DOHH2 (cell line): ENCODE measurements at regions not wholly inside any gene's neighbourhood (a gene's known extent, or its start where the extent isn't known, plus 50 kb on each side); places are given as distances from the start of the nearest gene placed in this dataset.
"Not testable (repeated sequence)": the region's sequence is repeated elsewhere in the genome, so short reads cannot be mapped to it uniquely, and the experiment has no call there.

Experiments
- H3F3A ChIP-seq: fragments of 200-600 bp; sonication (generic), shearing (Covaris generic); 2 replicates; pipeline ENCODE4 v1.6.0; 2016; ENCODE audit warnings: antibody characterized with exemption, mild to moderate bottlenecking; ENCODE audit not compliant: control insufficient read depth, insufficient read depth
- H3K27ac ChIP-seq: fragments of 200-600 bp; sonication (generic); 2 replicates; pipeline ENCODE4 v1.5.1; 2014; ENCODE audit warnings: low read depth, mild to moderate bottlenecking, low read length, moderate library complexity
- H3K27me3 ChIP-seq: fragments of 200-600 bp; sonication (generic); 2 replicates; pipeline ENCODE4 v1.6.1; 2014; ENCODE audit warnings: mild to moderate bottlenecking, low read length, mixed read lengths; ENCODE audit not compliant: control insufficient read depth
- H3K36me3 ChIP-seq: fragments of 200-600 bp; sonication (generic); 2 replicates; pipeline ENCODE4 v1.6.1; 2014; ENCODE audit warnings: mild to moderate bottlenecking, low read length, moderate library complexity, mixed read lengths; ENCODE audit not compliant: control insufficient read depth
- H3K4me1 ChIP-seq: fragments of 200-600 bp; sonication (generic); 2 replicates; pipeline ENCODE4 v1.6.1; 2014; ENCODE audit warnings: mild to moderate bottlenecking, low read length, mixed read lengths; ENCODE audit not compliant: control insufficient read depth
- H3K4me2 ChIP-seq: fragments of 200-600 bp; sonication (generic); 2 replicates; pipeline ENCODE4 v1.6.0; 2014; ENCODE audit warnings: mild to moderate bottlenecking, low read length, moderate library complexity
- H3K4me3 ChIP-seq: fragments of 200-600 bp; sonication (generic); 2 replicates; pipeline ENCODE4 v1.5.1; 2014; ENCODE audit warnings: mild to moderate bottlenecking, low read length, mixed read lengths
- H3K79me2 ChIP-seq: fragments of 200-600 bp; sonication (generic); 2 replicates; pipeline ENCODE4 v1.6.1; 2014; ENCODE audit warnings: mild to moderate bottlenecking, low read length, mixed read lengths; ENCODE audit not compliant: control insufficient read depth
- H3K9me2 ChIP-seq: fragments of 200-600 bp; sonication (generic); replicated peaks from 2 replicates; pipeline ENCODE4 v1.6.1; 2014; ENCODE audit warnings: mild to moderate bottlenecking, low read length, mixed read lengths; ENCODE audit not compliant: control insufficient read depth
- H3K9me3 ChIP-seq: fragments of 200-600 bp; sonication (generic); 2 replicates; pipeline ENCODE4 v1.6.1; 2014; ENCODE audit warnings: antibody characterized with exemption, low read length, mixed read lengths; ENCODE audit not compliant: control insufficient read depth, insufficient read depth
- H4K20me1 ChIP-seq: fragments of 200-600 bp; sonication (generic); 2 replicates; pipeline ENCODE4 v1.6.0; 2014; ENCODE audit warnings: low read depth, mild to moderate bottlenecking, antibody characterized with exemption, low read length, moderate library complexity; ENCODE audit not compliant: control insufficient read depth, insufficient read depth
- EZH2phosphoT487 ChIP-seq: fragments of 200-600 bp; sonication (generic); IDR thresholded peaks from 2 replicates; pipeline ENCODE4 v1.6.1; 2017; ENCODE audit warnings: borderline replicate concordance, mild to moderate bottlenecking, antibody characterized with exemption, low read length, moderate library complexity, mixed read lengths
- TF ChIP-seq, protein P1 (sequence below): fragments of 200-600 bp; sonication (generic); IDR thresholded peaks from one replicate; pipeline ENCODE4 v1.5.1; 2014; ENCODE audit warnings: antibody characterized with exemption, mild to moderate bottlenecking, low read depth, low read length; ENCODE audit not compliant: poor library complexity, severe bottlenecking

DNA sequence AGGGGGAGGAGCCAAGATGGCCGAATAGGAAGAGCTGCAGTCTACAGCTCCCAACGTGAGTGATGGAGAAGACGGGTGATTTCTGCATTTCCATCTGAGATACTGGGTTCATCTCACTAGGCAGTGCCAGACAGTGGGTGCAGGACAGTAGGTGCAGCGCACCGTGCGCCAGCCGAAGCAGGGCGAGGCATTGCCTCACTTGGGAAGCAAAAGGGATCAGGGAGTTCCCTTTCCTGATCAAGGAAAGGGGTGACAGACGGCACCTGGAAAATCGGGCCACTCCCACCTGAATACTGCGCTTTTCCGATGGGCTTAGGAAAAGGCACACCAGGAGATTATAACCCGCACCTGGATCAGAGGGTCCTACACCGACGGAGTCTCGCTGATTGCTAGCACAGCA, 121.1 kb upstream of the SESTD1 start:
- H3K4me3 ChIP-seq: not testable (repeated sequence)

DNA sequence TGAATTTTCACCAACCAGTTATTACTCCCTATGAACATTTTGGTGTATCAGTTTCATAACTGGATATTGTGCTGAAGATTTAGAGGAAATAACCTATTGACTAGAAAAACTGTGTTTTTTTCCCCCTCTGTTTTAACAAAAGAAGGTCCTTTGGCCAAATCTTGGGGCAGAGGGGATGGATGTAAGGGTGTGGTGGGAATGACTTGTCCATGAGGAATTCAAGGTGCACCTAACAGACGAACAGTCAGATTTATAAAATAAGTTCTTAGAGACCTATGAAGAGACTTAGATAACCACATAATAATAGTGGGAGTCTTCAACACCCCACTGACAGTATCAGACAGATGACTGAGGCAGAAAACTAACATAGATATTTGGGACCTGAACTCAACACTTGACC, 119.3 kb upstream of the SESTD1 start:
- no peaks in the 10 kb centered on the region for H3K9me2 ChIP-seq
- no peaks in the 10 kb centered on the region for H3K9me3 ChIP-seq
- TF ChIP-seq, protein P1, sequence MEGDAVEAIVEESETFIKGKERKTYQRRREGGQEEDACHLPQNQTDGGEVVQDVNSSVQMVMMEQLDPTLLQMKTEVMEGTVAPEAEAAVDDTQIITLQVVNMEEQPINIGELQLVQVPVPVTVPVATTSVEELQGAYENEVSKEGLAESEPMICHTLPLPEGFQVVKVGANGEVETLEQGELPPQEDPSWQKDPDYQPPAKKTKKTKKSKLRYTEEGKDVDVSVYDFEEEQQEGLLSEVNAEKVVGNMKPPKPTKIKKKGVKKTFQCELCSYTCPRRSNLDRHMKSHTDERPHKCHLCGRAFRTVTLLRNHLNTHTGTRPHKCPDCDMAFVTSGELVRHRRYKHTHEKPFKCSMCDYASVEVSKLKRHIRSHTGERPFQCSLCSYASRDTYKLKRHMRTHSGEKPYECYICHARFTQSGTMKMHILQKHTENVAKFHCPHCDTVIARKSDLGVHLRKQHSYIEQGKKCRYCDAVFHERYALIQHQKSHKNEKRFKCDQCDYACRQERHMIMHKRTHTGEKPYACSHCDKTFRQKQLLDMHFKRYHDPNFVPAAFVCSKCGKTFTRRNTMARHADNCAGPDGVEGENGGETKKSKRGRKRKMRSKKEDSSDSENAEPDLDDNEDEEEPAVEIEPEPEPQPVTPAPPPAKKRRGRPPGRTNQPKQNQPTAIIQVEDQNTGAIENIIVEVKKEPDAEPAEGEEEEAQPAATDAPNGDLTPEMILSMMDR: no peak
- no peak for TF ChIP-seq EZH2phosphoT487
- H3K27ac ChIP-seq: no peak overlapping the region
- H3F3A ChIP-seq: no peaks in the 10 kb centered on the region
- H3K27me3 ChIP-seq: no peaks in the 10 kb centered on the region
- no peak overlapping the region for H3K4me2 ChIP-seq
- no peak overlapping the region for H3K4me3 ChIP-seq
- no peaks in the 10 kb centered on the region for H3K4me1 ChIP-seq
- no peaks in the 10 kb centered on the region for H3K36me3 ChIP-seq
- H4K20me1 ChIP-seq: no peaks in the 10 kb centered on the region
- H3K79me2 ChIP-seq: no peaks in the 10 kb centered on the region

More for the DNA sequence above, 121.1 kb upstream of the SESTD1 start:
- H3K36me3 ChIP-seq, H3K9me3 ChIP-seq, H3K27ac ChIP-seq, H3K79me2 ChIP-seq, H3K27me3 ChIP-seq, H3K9me2 ChIP-seq, H3F3A ChIP-seq, H3K4me1 ChIP-seq, H3K4me2 ChIP-seq, H4K20me1 ChIP-seq: not testable (repeated sequence)

DNA sequence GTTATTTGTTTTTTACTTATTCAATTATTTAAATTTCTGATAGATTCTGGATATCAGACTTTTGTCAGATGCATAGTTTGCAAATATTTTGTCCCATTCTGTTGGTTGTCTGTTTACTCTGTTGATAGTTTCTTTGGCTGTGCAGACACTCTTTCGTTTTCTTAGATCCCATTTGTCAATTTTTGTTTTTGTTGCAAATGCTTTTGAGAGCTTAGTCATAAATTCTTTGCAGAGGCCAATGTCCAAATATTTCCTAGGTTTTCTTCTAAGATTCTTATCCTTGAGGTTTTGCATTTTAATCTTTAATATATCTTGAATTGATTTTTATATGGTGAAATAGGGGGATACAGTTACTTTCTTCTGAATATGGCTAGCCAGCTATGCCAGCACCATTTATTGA, 112.7 kb upstream of the SESTD1 start:
- Histone ChIP-seq H3K79me2 (no peaks in the 10 kb centered on the region), H3K27ac (no peak overlapping the region), H3F3A (no peaks in the 10 kb centered on the region), H3K27me3 (no peaks in the 10 kb centered on the region), H3K9me3 (no peaks in the 10 kb centered on the region), H3K4me3 (no peak overlapping the region), H3K4me1 (no peaks in the 10 kb centered on the region), H3K36me3 (no peaks in the 10 kb centered on the region), H3K4me2 (no peak overlapping the region), H4K20me1 (no peaks in the 10 kb centered on the region), H3K9me2 (no peaks in the 10 kb centered on the region)
- TF ChIP-seq, protein P1: no peak
- no peak for TF ChIP-seq EZH2phosphoT487

DNA sequence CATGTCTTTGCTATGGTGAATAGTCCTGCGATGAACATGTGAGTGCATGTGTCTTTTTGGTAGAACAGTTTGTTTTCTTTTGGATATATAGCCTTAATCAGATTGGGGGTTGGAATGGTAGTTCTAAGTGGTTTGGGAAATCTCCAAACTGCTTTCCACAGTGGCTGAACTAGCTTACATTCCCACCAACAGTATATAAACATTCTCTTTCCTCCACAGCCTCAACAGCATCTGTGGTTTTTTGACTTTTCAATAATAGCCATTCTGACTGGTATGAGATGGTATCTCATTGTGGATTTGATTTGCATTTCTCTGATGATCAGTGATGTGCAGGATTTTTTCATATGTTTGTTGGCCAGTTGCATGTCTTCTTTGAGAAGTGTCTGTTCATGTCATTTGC, 112.2 kb upstream of the SESTD1 start:
- no peaks in the 10 kb centered on the region for H3K4me1 ChIP-seq
- no peaks in the 10 kb centered on the region for H3K79me2 ChIP-seq
- no peak overlapping the region for H3K27ac ChIP-seq
- no peak overlapping the region for H3K4me2 ChIP-seq
- H4K20me1 ChIP-seq: no peaks in the 10 kb centered on the region
- H3K36me3 ChIP-seq: no peaks in the 10 kb centered on the region
- no peaks in the 10 kb centered on the region for H3K9me2 ChIP-seq
- H3K4me3 ChIP-seq: no peak overlapping the region
- H3K9me3 ChIP-seq: no peaks in the 10 kb centered on the region
- no peaks in the 10 kb centered on the region for H3F3A ChIP-seq
- no peaks in the 10 kb centered on the region for H3K27me3 ChIP-seq
- TF ChIP-seq, protein P1: no peak
- no peak for TF ChIP-seq EZH2phosphoT487
